Gastrocnemius medialis (tissue), 4 donors: ENCODE measurements at regions not wholly inside any gene's neighbourhood (a gene's known extent, or its start where the extent isn't known, plus 50 kb on each side); places are given as distances from the start of the nearest gene placed in this dataset.

Experiments used
- CTCF ChIP-seq, 5 experiments: fragments of 450-650 bp in 3 of 5; fragments of 200-600 bp in 2 of 5; sonication (generic) in 2 of 5; IDR thresholded peaks in 4 of 5; conservative IDR thresholded peaks in 1 of 5; 1 replicate in 4 of 5; 2 replicates in 1 of 5; pipeline ENCODE4 v1.5.1; 2016 to 2019; ENCODE audit warnings: antibody characterized with exemption in 5 of 5, mild to moderate bottlenecking in 3 of 5, moderate library complexity in 3 of 5
- POLR2A ChIP-seq, 2 donors: fragments of 450-650 bp; IDR thresholded peaks; one replicate each; pipeline ENCODE4 v1.6.1; 2017; ENCODE audit warnings: antibody characterized with exemption in 2 of 2, mild to moderate bottlenecking in 2 of 2, moderate library complexity in 2 of 2

DNA sequence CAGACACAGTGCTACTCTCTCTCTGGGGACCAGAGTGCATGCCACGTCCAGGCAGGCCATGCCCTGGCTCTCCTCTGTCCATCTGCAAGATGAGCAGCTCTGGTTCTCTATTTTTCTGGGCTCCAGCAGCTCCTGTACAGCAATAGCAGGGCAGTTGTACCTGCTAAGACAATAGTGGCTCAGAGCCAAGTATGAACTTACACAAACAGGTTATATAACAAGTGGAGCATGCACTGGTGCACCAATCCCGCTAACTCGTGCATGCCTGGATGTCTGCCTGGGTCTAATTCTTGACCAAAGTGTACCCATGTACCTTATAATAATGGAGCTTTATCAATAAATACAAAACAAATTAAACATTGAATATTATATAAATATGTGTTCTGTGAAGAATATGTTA lies 392.3 kb downstream of the CENPC start:
- TF ChIP-seq CTCF (IDR thresholded peaks at IDR 0.05 in 4 of 5, conservative IDR thresholded peaks at IDR 0.05 in 1 of 5) = no peak
- no peak for TF ChIP-seq POLR2A (IDR thresholded peaks at IDR 0.05)
